ENCODE measurements at regions not wholly inside any gene's neighbourhood (a gene's known extent, or its start where the extent isn't known, plus 50 kb on each side); places are given as distances from the start of the nearest gene placed in this dataset.
"Not testable (repeated sequence)": the region's sequence is repeated elsewhere in the genome, so short reads cannot be mapped to it uniquely, and the experiment has no call there.

- no peak for DNase-seq
Observed at GRCh38 chr20:24840121-24840713, 108.9 kb upstream of the CST7 start.

DNA sequence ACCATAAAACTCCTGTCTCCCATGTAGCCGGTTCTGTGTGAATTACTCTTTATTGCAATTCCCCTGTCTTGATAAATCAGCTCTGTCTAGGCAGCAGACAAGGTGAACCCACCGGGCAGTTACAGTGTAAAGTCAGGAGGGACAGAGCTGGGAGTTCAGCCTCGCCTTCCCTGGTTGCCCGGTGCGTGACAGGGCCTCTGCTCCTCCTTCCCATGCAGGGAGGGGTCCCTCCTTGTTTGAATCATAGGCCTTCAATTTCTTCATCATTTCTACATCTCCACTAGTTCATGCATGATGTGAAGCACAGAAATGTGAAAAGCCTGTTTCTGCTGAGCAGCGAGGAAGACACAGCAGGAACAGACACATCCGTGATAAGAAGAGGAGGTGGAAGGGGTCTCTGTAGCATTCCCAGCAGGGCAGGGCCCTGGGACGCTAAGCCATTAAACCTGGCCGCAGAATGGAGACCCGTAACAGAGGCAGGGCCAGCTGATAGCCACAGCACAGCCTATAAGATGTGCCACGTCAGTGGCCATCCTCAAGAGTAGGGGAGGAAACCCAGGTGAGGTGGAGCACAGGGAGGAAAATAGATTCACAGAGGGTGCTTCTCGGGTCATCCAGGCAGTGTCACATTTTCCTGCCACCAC is 106.7 kb upstream of the CST7 start:
- no peak for DNase-seq

DNA sequence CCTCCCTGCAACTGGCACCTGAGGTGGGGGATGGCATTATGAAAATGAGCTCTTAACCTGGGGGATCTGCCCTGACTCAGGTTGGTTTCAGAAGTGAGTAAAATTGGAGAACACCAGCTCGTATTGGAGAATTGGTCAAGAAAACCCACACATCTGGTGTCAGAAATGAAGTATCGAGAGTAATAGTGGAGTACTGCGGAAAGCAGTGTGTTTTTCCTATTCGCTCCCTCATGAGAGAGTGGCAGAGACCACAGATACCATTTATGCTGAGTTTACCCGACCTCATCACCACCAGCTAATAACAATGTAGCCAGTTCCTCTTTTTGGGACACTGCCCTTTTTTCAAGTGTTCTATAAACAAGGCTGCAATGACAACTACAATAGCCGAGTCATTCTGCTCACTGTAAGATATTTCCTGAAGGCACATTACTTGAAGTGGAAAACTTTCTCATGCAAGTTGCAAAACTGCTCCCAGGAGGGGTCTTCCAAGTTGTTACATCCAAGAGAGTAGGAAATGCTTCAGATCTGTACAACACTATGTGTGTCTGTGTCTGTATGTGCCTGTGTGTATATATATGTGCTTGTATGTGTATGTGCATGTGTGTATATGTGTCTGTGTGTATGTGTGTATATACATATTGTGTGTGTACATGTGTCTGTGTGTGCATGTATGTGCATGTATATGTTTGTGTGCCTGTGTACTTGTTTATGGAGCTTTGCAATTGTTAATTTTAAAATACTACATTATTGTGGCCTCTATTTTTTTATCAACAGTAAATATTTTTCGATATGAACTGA is 106.0 kb upstream of the CST7 start:
- no peak for DNase-seq

DNA sequence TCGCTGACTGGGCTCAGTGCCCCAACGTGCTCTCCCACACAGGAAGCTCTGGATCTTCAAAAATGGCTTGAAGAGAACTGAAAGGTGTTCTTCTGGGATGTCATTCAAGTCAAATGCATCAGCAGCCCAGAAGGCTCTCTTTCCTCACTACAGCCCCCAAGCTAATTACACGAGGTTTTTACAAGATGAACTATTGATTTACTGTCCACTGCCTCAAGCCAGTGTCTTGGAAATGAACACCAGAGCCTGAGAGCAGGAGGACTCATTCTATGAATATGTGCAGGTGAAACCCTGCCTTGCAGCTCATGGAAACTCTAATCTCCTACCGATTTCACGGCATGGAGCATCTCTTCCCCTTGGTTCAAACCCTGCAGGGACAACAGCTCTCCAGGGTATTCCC is 98.9 kb upstream of the CST7 start:
- no peak for DNase-seq

DNA sequence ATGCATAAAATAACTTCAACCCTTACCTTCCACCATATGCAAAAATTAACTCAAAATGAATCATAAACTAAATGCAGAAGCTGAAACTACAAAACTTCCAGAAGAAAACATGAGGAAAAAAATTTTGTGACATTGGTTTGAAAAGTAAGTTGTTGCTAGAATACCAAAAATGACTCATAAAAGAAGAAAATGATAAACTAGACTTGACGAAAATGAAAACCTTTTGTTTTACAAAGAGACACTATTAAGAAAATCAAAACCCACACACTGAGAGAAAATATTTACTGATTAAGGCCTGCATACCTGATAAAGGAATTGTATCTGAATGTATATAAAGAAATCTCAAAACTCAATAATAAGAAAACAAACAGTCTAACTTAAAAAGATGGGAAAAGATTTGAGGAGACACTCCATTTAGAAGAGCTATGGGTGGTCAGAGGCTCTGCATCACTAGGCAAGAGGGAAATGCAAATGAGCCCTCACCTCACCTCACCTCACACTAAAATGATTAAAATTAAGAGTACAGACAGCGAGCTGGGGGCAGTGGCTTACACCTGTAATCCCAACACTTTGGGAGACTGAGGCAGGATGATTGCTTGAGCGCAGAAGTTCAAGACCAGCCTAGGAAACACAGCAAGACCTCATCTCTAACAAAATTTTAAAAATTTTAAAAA is 97.6 kb upstream of the CST7 start:
- DNase-seq: no peak

GRCh38 chr20:24853916-24854315 is 95.2 kb upstream of the CST7 start:
- no peak for DNase-seq

GRCh38 chr20:24855848-24856247 is 93.2 kb upstream of the CST7 start:
- no peak for DNase-seq

GRCh38 chr20:24858500-24858899 is 90.6 kb upstream of the CST7 start:
- not testable (repeated sequence) for DNase-seq

- no peak for DNase-seq
Observed at GRCh38 chr20:24859539-24859938, 89.5 kb upstream of the CST7 start.

DNA sequence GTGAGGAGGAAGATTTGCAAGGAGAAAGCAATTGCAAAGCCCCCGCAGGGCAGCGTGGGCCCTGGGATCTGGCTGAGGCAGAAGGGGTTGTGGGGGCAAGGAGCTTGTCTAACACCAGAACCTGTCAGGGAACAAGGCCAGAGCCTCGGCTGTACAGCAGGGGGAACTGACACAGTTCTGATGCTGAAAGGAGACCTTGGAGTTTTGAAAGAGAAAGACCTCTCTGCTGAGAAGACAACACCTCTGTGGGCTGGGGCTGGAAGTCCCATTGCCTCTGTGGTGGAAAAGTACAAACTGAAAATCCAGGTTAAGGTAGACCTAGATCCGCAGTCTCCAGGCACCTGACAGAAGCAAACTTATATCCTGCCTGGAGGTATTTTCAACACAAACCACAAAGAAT is 86.9 kb upstream of the CST7 start:
- no peak for DNase-seq

GRCh38 chr20:24862606-24863005 is 86.5 kb upstream of the CST7 start:
- no peak for DNase-seq

- DNase-seq: no peak
Observed at GRCh38 chr20:24863356-24863755, 85.7 kb upstream of the CST7 start.

DNA sequence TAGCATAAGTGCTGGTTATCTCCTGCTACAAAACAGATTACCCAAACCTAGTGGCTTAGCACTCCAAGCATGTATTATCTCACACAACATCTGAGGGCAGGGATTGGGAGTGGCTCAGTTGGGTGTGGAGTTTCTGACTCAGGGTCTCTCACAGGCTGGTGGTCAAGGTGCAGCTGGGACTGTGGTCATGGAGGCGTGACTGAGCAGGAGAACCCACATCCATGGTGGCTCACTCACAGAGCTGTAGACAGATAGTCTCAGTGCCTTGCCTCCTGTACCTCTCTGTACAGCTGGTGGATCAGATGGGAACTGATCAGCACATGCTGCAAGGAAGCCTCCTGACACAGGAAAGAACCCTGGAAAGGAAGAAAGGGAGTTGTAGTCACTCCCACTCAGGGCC is 83.1 kb upstream of the CST7 start:
- DNase-seq: no peak

DNA sequence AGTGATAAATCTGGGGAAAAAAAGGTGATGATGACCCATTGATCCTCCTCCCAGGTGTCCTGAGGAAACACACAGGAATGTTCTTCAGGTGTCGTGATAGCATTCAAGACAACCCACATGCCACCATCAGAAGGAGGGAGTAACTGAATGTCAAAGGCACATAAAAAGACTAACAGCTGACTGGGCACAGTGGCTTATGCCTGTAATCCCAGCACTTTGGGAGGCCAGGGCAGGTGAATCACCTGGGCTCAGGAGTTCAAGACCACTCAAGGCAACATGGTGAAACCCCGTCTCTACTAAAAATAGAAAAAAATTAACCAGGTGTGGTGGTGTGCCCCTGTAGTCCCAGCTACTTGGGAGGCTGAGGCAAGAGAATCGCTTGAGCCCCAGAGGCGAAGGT is 82.3 kb upstream of the CST7 start:
- DNase-seq: no peak

DNA sequence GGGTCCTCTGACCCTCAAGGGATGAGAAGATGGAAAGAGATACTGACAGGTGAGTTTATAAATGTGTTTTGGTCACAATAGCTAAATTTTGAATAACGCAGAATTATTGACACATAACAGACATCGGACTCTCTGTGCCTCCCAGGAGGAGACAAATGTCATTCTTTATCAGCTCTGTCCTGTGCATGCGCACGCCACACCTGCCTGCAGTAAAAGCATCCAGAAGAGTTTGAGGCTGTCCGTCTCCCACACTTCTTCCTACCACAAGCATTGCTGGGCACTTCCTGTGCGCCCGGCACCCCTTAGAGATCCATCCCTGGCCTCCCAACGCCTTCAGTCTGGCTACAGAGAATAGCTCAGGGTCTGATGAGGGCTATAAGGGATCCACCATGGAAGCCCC is 81.5 kb upstream of the CST7 start:
- no peak for DNase-seq

DNA sequence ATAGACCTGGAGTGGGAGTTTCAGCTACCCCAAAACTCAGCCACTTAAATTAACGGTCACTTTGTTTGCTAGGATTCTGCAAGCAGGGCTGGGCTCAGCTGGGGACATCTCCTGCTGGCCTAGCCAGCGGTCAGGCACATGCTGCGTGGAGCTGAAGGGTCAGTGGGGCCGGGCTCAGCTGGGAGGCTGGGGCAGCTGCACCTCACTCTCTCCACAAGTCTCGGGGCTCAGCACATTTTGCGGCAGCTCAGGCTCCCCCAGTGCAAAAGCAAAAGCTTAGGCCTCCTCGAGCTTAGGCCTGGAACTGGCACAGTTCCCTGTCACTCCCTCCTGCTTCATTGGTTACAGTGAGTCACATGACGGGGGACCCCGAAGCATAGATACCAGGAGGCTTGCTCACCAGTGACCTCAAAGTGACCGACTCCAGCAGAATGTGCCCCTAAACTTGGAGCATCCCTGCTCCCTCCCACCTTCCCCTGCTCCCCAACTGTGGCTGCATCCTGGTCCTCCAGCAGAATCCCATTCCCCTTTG is 80.6 kb upstream of the CST7 start:
- DNase-seq: no peak

- no peak for DNase-seq
Observed at GRCh38 chr20:24868959-24869358, 80.1 kb upstream of the CST7 start.

GRCh38 chr20:24870057-24870456 is 79.0 kb upstream of the CST7 start:
- no peak for DNase-seq

- DNase-seq: no peak
Observed at GRCh38 chr20:24870881-24871280, 78.2 kb upstream of the CST7 start.

DNA sequence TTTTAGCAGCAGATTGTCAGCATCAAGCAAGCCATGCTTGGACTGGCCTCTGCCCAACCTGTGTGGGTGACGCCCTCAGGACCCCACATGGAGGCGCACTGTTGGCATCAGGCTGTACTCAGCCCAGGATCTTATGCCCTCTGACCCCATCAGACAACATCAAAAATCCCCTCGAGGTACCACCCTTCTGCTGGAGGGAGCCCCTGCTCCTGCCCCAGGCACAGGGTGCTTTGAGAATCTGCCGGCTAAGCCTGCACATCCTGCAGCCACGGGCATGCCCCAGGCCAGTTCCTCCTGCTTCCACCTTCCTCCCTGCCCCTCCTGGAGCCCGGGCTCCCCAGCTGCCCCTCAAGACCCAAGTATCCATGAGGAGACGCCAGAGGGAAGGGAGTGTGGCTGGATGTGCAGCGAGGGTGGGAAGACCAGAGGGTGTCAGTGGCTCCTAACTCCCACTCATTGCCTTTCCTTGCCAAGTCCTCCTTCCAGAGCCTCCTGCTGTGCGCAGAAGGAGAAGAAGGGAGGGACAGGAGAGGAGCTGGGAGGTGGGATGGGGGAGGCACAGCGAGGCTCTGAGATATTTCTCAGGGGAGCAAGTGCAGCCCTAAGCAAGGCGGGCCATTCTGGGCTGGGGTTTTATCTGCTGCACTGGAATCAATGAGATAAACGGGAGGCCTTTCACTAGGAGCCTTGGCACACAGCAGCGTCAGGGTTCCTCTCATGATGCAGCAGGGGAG is 77.4 kb upstream of the CST7 start:
- DNase-seq: no peak

DNA sequence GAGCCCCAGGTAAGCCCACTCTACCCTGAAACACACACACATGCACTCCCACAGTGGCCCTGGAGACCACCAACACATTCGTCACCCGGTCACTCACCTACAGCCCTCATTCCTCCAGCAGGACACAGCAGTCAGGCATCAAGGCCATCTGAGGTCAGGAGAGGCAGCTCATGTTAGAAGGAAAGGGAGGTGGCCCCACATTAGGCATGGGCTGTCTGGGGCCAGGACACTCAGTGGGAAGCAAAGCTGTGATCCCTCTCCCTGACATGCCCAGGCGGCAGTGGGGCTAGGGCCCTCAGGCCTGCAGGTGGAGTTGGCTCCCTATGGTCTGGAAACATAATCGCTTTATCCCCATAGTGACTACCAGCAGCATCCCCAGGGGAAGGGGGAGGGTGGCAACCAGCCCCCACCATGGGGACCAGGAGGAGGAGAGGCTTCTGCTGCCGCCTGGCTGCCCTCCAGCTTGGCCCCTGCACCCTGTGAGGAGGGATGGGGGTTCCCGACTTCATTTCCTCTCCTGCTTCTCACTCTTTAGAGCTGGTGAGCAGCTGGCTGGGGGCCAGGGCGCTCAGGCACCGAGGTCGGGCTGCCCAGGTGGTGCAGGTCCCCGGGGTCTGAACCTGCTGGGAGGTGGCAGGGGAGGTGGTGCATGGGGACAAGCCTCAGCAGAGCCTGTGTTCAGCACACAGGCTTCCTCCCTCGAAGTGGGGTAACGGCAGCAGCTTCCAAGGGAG is 76.6 kb upstream of the CST7 start:
- DNase-seq: peak; percentile 53

DNA sequence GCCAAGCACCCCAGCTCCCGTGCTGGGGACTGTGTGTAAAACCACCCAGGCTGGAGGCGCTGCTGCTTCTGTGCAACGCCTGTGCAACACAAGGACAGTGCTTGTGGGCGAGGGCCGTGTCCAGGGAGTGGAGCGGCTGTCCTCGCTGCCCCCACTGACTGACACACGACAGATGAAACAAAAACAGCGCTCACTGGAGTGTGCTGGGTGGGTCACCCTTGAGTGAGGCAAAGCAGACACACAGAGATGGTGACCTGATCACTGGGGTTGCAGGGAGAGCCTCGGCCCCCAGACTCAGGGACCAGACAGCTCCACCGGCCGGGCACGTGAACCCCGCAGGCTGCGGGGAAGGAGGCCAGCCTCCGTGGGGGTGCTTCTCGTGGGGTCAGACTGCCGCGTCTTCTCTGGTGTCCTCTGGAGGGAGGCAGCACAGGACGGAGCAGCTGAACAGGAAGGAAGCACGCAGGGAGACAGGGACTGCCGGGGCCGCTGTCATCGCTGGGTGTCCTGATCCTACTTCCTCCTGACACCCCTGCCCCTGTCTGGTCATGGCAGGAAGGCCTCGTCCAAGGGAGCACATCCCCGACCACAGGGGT is 75.9 kb upstream of the CST7 start:
- no peak for DNase-seq

Data from NCI-H1694 (cell line).